H9 (cell line): ENCODE measurements at regions not wholly inside any gene's neighbourhood (a gene's known extent, or its start where the extent isn't known, plus 50 kb on each side); places are given as distances from the start of the nearest gene placed in this dataset.

Source experiments
- DNase-seq: peaks from one replicate; pipeline ENCODE4 v3.0.0-alpha.2; 2017
- H2AFZ ChIP-seq: one replicate; pipeline ENCODE4 v1.6.1; 2013; ENCODE audit warnings: mild to moderate bottlenecking, low read length, control low read depth, moderate library complexity
- H2AK5ac ChIP-seq: 2 replicates; pipeline ENCODE4 v1.6.1; 2013; ENCODE audit warnings: low read length, control low read depth, mixed read lengths; ENCODE audit not compliant: insufficient read length
- H2BK120ac ChIP-seq: one replicate; pipeline ENCODE4 v1.6.1; 2013; ENCODE audit warnings: low read depth, mild to moderate bottlenecking, low read length, control low read depth, inconsistent platforms; ENCODE audit not compliant: poor library complexity, severe bottlenecking
- H2BK12ac ChIP-seq: 2 replicates; pipeline ENCODE4 v1.6.1; 2013; ENCODE audit warnings: low read length, control low read depth, mixed read lengths, low read depth; ENCODE audit not compliant: insufficient read length
- H2BK15ac ChIP-seq: 2 replicates; pipeline ENCODE4 v1.6.1; 2013; ENCODE audit warnings: low read depth, low read length, control low read depth
- H2BK20ac ChIP-seq: one replicate; pipeline ENCODE4 v1.6.1; 2013; ENCODE audit warnings: low read depth, mild to moderate bottlenecking, low read length, control low read depth, inconsistent platforms; ENCODE audit not compliant: poor library complexity, severe bottlenecking
- H2BK5ac ChIP-seq: 2 replicates; pipeline ENCODE4 v1.6.1; 2013; ENCODE audit warnings: low read length, control low read depth, mixed read lengths; ENCODE audit not compliant: insufficient read length
- H3K14ac ChIP-seq: 2 replicates; pipeline ENCODE4 v1.6.1; 2013; ENCODE audit warnings: low read length, control low read depth; ENCODE audit not compliant: insufficient read depth
- H3K18ac ChIP-seq: 2 replicates; pipeline ENCODE4 v1.6.1; 2013; ENCODE audit warnings: low read depth, mild to moderate bottlenecking, mixed read lengths, low read length, control low read depth; ENCODE audit not compliant: insufficient read length
- H3K23ac ChIP-seq: 2 replicates; pipeline ENCODE4 v1.6.1; 2013; ENCODE audit warnings: low read length, control low read depth, mixed read lengths, low read depth; ENCODE audit not compliant: insufficient read length
- H3K23me2 ChIP-seq: 2 replicates; pipeline ENCODE4 v1.6.1; 2013; ENCODE audit warnings: low read depth, mild to moderate bottlenecking, mixed read lengths, low read length, control low read depth; ENCODE audit not compliant: insufficient read length, poor library complexity, severe bottlenecking
- H3K27ac ChIP-seq: 2 replicates; pipeline ENCODE4 v1.5.1; 2013; ENCODE audit warnings: low read length, control low read depth, mixed read lengths, low read depth; ENCODE audit not compliant: insufficient read length
- H3K27me3 ChIP-seq: 2 replicates; pipeline ENCODE4 v1.6.1; 2013; ENCODE audit warnings: low read length, control low read depth, inconsistent platforms; ENCODE audit not compliant: insufficient read depth
- H3K4ac ChIP-seq: 2 replicates; pipeline ENCODE4 v1.6.1; 2013; ENCODE audit warnings: low read depth, mild to moderate bottlenecking, control low read depth, inconsistent platforms, low read length, moderate library complexity
- H3K4me1 ChIP-seq: 2 replicates; pipeline ENCODE4 v1.6.1; 2013; ENCODE audit warnings: low read length, control low read depth, inconsistent platforms; ENCODE audit not compliant: insufficient read depth
- H3K4me2 ChIP-seq: 2 replicates; pipeline ENCODE4 v1.6.1; 2013; ENCODE audit warnings: low read length, control low read depth, mixed read lengths; ENCODE audit not compliant: insufficient read length, insufficient read depth
- H3K56ac ChIP-seq: 2 replicates; pipeline ENCODE4 v1.6.1; 2013; ENCODE audit warnings: low read depth, mild to moderate bottlenecking, mixed read lengths, low read length, control low read depth; ENCODE audit not compliant: insufficient read length
- H3K79me1 ChIP-seq: 2 replicates; pipeline ENCODE4 v1.6.1; 2013; ENCODE audit warnings: low read depth, mild to moderate bottlenecking, moderate library complexity, low read length, control low read depth, inconsistent platforms; ENCODE audit not compliant: insufficient read depth, poor library complexity, severe bottlenecking
- H3K79me2 ChIP-seq: 2 replicates; pipeline ENCODE4 v1.6.1; 2013; ENCODE audit warnings: low read length, control low read depth, inconsistent platforms; ENCODE audit not compliant: insufficient read depth
- H3K9ac ChIP-seq: 2 replicates; pipeline ENCODE4 v1.6.1; 2013; ENCODE audit warnings: low read length, control low read depth, mixed read lengths; ENCODE audit not compliant: insufficient read length; ENCODE audit errors: extremely low read depth
- H3K9me3 ChIP-seq: one replicate; pipeline ENCODE4 v1.6.1; 2013; ENCODE audit warnings: low read depth, low read length, inconsistent platforms; ENCODE audit not compliant: control insufficient read depth
- H3T11ph ChIP-seq: one replicate; pipeline ENCODE4 v1.6.1; 2013; ENCODE audit warnings: mild to moderate bottlenecking, low read length, control low read depth, inconsistent platforms
- H4K20me1 ChIP-seq: one replicate; pipeline ENCODE4 v1.6.1; 2013; ENCODE audit not compliant: control insufficient read depth, insufficient read length, insufficient read depth
- H4K5ac ChIP-seq: 2 replicates; pipeline ENCODE4 v1.6.1; 2013; ENCODE audit warnings: low read depth, mild to moderate bottlenecking, mixed read lengths, low read length, control low read depth; ENCODE audit not compliant: insufficient read length
- H4K8ac ChIP-seq: replicated peaks from 2 replicates; pipeline ENCODE4 v1.6.1; 2013; ENCODE audit warnings: low read length, control low read depth, mixed read lengths, low read depth; ENCODE audit not compliant: insufficient read length
- H4K91ac ChIP-seq: 2 replicates; pipeline ENCODE4 v1.6.1; 2013; ENCODE audit warnings: low read depth, mild to moderate bottlenecking, moderate library complexity, mixed read lengths, low read length, control low read depth; ENCODE audit not compliant: insufficient read length
- H3K27ac Mint-ChIP-seq, 3 experiments: 2 replicates in 2 of 3; 3 replicates in 1 of 3; pipeline ENCODE4 v1.8.0; 2020 to 2021; ENCODE audit warnings: mixed read lengths in 3 of 3, mild to moderate bottlenecking in 1 of 3, moderate library complexity in 1 of 3
- H3K27me3 Mint-ChIP-seq: 2 replicates; pipeline ENCODE4 v1.8.0; 2021; ENCODE audit warnings: low read depth, mild to moderate bottlenecking, moderate library complexity, mixed read lengths
- H3K36me3 Mint-ChIP-seq, 3 experiments: 2 replicates in 2 of 3; 3 replicates in 1 of 3; pipeline ENCODE4 v1.8.0; 2020 to 2021; ENCODE audit warnings: low read depth in 3 of 3, mixed read lengths in 3 of 3; ENCODE audit not compliant: insufficient read depth in 1 of 3
- H3K4me1 Mint-ChIP-seq, 2 experiments: 2 replicates each; pipeline ENCODE4 v1.8.0; 2020; ENCODE audit warnings: mixed read lengths in 2 of 2
- H3K4me3 Mint-ChIP-seq, 2 experiments: 2 replicates in 1 of 2; 3 replicates in 1 of 2; pipeline ENCODE4 v1.8.0; 2020 to 2021; ENCODE audit warnings: mild to moderate bottlenecking in 2 of 2, mixed read lengths in 2 of 2, moderate library complexity in 1 of 2
- H3K9me3 Mint-ChIP-seq, 2 experiments: 2 replicates in 1 of 2; 3 replicates in 1 of 2; pipeline ENCODE4 v1.8.0; 2020; ENCODE audit warnings: mild to moderate bottlenecking in 2 of 2, mixed read lengths in 2 of 2, moderate library complexity in 1 of 2
- WGBS: extraction: QIAGEN DNeasy Blood & Tissue Kit; methylation state at CpG from one replicate; pipeline ENCODE4 v1.1.7; 2013; ENCODE audit warnings: missing lambda C conversion rate, low lambda C conversion rate, mixed read lengths; ENCODE audit not compliant: insufficient read length; ENCODE audit errors: extremely low coverage; 5-methylcytosine and 5-hydroxymethylcytosine counted together
- TF ChIP-seq, protein P1 (sequence below): fragments of 200-600 bp; sonication (generic); conservative IDR thresholded peaks from 3 replicates; pipeline ENCODE4 v1.8.0; 2021; ENCODE audit warnings: antibody characterized with exemption, mild to moderate bottlenecking

GRCh38 chr5:110841137-110841536 is 102.3 kb downstream of the SLC25A46 start:
- H3K27ac Mint-ChIP-seq, result no peak overlapping the region
- Histone ChIP-seq H2BK20ac (no peak overlapping the region), H3K4ac (no peak overlapping the region), H2AFZ (no peak overlapping the region), H3K56ac (no peak overlapping the region), H4K5ac (no peak overlapping the region), H3K9ac (no peak overlapping the region), H3K14ac (no peak overlapping the region), H2BK12ac (no peak overlapping the region), H3K79me1 (no peaks in the 10 kb centered on the region), H2AK5ac (no peak overlapping the region), H3K9me3 (no peaks in the 10 kb centered on the region), H4K8ac (no peak overlapping the region), H3T11ph (no peak overlapping the region), H2BK5ac (no peak overlapping the region), H3K27me3 (no peaks in the 10 kb centered on the region), H3K18ac (no peak overlapping the region), H4K20me1 (no peaks in the 10 kb centered on the region), H2BK120ac (no peak overlapping the region), H3K27ac (no peak overlapping the region), H3K4me1 (no peaks in the 10 kb centered on the region), H3K23ac (no peak overlapping the region), H3K4me2 (no peak overlapping the region), H2BK15ac (no peak overlapping the region), H4K91ac (no peak overlapping the region), H3K23me2 (no peaks in the 10 kb centered on the region), H3K79me2 (no peaks in the 10 kb centered on the region)
- DNase-seq, result no peak
- no peaks in the 10 kb centered on the region for H3K9me3 Mint-ChIP-seq
- H3K4me1 Mint-ChIP-seq, result no peaks in the 10 kb centered on the region
- no peaks in the 10 kb centered on the region for H3K36me3 Mint-ChIP-seq
- H3K4me3 Mint-ChIP-seq, result no peak overlapping the region
- TF ChIP-seq, protein P1, sequence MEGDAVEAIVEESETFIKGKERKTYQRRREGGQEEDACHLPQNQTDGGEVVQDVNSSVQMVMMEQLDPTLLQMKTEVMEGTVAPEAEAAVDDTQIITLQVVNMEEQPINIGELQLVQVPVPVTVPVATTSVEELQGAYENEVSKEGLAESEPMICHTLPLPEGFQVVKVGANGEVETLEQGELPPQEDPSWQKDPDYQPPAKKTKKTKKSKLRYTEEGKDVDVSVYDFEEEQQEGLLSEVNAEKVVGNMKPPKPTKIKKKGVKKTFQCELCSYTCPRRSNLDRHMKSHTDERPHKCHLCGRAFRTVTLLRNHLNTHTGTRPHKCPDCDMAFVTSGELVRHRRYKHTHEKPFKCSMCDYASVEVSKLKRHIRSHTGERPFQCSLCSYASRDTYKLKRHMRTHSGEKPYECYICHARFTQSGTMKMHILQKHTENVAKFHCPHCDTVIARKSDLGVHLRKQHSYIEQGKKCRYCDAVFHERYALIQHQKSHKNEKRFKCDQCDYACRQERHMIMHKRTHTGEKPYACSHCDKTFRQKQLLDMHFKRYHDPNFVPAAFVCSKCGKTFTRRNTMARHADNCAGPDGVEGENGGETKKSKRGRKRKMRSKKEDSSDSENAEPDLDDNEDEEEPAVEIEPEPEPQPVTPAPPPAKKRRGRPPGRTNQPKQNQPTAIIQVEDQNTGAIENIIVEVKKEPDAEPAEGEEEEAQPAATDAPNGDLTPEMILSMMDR, result no peak
- no CpG with 5 or more reads among the region's 2 CpGs for WGBS
- no peaks in the 10 kb centered on the region for H3K27me3 Mint-ChIP-seq
